Body of pancreas (tissue), 4 donors: ENCODE measurements at regions not wholly inside any gene's neighbourhood (a gene's known extent, or its start where the extent isn't known, plus 50 kb on each side); places are given as distances from the start of the nearest gene placed in this dataset.

ENCODE experiments used
- POLR2A ChIP-seq, 3 donors: fragments of 450-650 bp; IDR thresholded peaks; one replicate each; pipeline ENCODE4 v1.6.1; 2016; ENCODE audit warnings: antibody characterized with exemption in 3 of 3, mild to moderate bottlenecking in 2 of 3
- TF ChIP-seq, protein P1 (sequence below), 7 experiments: fragments of 450-650 bp in 4 of 7; fragments of 200-600 bp in 3 of 7; sonication (generic) in 3 of 7; IDR thresholded peaks; one replicate each; pipeline ENCODE4 v1.5.1; 2016 to 2019; ENCODE audit warnings: antibody characterized with exemption in 7 of 7

DNA sequence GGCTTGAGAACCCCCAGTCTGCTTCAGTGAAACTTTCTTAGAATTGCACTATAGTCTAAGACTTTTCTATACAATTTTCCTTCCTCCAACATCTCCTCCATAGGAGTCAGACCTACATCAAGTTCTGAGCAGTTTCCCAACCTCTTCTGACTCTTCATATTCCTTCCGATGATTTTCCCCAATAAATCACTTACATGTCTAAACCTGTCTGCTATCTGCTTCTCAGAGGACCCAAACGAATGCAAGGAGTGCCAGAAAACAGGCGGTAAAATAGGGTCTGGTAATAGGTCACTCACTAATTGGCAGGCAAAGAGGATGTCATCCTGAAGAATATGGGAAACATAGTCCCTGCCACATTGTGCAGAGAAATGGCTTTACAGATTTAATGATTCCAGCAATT, 153.9 kb downstream of the PCDH18 start:
- TF ChIP-seq, protein P1, sequence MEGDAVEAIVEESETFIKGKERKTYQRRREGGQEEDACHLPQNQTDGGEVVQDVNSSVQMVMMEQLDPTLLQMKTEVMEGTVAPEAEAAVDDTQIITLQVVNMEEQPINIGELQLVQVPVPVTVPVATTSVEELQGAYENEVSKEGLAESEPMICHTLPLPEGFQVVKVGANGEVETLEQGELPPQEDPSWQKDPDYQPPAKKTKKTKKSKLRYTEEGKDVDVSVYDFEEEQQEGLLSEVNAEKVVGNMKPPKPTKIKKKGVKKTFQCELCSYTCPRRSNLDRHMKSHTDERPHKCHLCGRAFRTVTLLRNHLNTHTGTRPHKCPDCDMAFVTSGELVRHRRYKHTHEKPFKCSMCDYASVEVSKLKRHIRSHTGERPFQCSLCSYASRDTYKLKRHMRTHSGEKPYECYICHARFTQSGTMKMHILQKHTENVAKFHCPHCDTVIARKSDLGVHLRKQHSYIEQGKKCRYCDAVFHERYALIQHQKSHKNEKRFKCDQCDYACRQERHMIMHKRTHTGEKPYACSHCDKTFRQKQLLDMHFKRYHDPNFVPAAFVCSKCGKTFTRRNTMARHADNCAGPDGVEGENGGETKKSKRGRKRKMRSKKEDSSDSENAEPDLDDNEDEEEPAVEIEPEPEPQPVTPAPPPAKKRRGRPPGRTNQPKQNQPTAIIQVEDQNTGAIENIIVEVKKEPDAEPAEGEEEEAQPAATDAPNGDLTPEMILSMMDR (IDR thresholded peaks at IDR 0.05) = no peak
- TF ChIP-seq POLR2A (IDR thresholded peaks at IDR 0.05) = no peak
